ENCODE measurements at regions not wholly inside any gene's neighbourhood (a gene's known extent, or its start where the extent isn't known, plus 50 kb on each side); places are given as distances from the start of the nearest gene placed in this dataset.

DNA sequence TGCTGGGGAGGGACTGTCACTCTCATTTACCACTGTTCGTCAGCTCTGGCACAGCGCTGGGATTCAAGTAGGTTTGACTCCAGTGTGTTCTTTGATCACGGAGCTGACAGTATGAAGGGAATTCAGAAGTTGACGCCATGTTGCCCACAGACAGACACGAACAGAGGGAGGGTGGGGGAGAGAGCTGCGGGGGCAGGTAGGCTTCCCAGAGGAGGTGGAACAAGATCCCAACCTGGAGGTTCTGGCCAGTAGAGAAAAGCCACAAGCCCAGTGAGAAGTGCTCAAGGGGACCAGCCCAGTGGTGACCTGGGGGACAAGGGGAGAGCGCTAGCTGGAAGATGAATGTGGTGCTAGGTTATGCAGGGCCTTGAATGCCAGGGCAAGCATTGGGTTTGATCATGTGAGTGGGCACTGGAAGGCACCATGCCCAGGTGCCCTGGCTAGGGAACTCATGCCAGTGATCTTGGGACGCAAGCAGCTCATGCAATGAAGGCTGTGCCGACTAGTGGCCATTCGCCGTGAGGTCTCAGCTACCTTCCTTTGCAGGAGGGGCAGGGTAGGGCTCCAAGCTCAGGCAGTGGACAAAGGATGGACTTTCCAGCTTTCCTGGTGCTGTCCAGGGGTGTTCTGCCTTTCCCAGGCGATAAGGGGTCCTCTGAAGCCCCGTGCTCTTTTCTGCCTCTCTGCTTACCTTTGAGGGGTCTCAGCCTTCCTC is 50.4 kb upstream of the APCDD1L start:
- DNase-seq (ENCODE audit: low read depth in 2 of 2), result no peak
